Ascending aorta (tissue), 2 donors: ENCODE measurements at regions not wholly inside any gene's neighbourhood (a gene's known extent, or its start where the extent isn't known, plus 50 kb on each side); places are given as distances from the start of the nearest gene placed in this dataset.

ENCODE experiments used
- DNase-seq, 2 donors: peaks; one replicate each; pipeline ENCODE4 v3.0.0-alpha.2; 2019; ENCODE audit warnings: low spot score in 2 of 2
- H3K27ac ChIP-seq, 2 donors: fragments of 200-600 bp; sonication (generic); one replicate each; pipeline ENCODE4 v1.5.1; 2016 to 2017; ENCODE audit warnings: mild to moderate bottlenecking in 1 of 2
- H3K27me3 ChIP-seq: fragments of 200-600 bp; sonication (generic); one replicate; pipeline ENCODE4 v1.5.1; 2017
- H3K36me3 ChIP-seq, 2 donors: fragments of 200-600 bp; sonication (generic); one replicate each; pipeline ENCODE4 v1.5.1; 2016
- H3K4me1 ChIP-seq, 2 donors: fragments of 200-600 bp; sonication (generic); one replicate each; pipeline ENCODE4 v1.5.1; 2016 to 2017; ENCODE audit warnings: mild to moderate bottlenecking in 1 of 2
- H3K4me3 ChIP-seq, 2 donors: fragments of 200-600 bp; sonication (generic); one replicate each; pipeline ENCODE4 v1.5.1; 2016 to 2017; ENCODE audit warnings: mild to moderate bottlenecking in 1 of 2
- H3K9me3 ChIP-seq, 2 donors: fragments of 200-600 bp; sonication (generic); one replicate each; pipeline ENCODE4 v1.5.1; 2016
- CTCF ChIP-seq, 3 experiments: fragments of 200-600 bp in 2 of 3; fragments of 450-650 bp in 1 of 3; sonication (generic) in 2 of 3; IDR thresholded peaks; one replicate each; pipeline ENCODE4 v1.5.1; 2016 to 2019; ENCODE audit warnings: antibody characterized with exemption in 3 of 3, mild to moderate bottlenecking in 1 of 3, moderate library complexity in 1 of 3
- intact Hi-C: fragments of 100-400 bp; cut with DNase I; formaldehyde crosslinking; loops from one replicate; pipeline ENCODE4 v1.15.1; 2023

DNA sequence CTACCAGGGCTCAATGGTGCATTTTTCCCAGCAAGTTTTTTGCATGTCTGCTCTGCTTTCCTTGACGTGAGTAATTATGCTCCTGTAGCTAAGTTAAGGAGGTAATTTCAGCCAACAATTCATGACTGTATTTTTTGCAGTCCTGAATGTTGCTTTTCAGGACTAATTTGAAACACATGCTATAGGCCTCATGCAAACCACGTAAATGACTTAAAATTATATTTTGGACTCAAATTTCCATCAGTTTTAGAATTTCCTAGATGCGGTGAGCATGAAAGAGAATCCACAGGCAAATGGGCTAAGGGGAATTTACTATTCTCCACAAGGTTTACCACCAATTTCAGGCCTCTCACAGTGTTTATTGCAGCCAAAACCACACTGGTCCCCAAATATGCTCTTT lies 589.9 kb upstream of the LRRTM1 start:
- Histone ChIP-seq H3K36me3 (no peaks in the 10 kb centered on the region), H3K4me1 (no peaks in the 10 kb centered on the region), H3K9me3 (no peaks in the 10 kb centered on the region), H3K27ac (no peak overlapping the region), H3K27me3 (no peaks in the 10 kb centered on the region), H3K4me3 (no peak overlapping the region)
- DNase-seq = no peak
- TF ChIP-seq CTCF (IDR thresholded peaks at IDR 0.05) = no peak
- intact Hi-C loops = no loop called here

DNA sequence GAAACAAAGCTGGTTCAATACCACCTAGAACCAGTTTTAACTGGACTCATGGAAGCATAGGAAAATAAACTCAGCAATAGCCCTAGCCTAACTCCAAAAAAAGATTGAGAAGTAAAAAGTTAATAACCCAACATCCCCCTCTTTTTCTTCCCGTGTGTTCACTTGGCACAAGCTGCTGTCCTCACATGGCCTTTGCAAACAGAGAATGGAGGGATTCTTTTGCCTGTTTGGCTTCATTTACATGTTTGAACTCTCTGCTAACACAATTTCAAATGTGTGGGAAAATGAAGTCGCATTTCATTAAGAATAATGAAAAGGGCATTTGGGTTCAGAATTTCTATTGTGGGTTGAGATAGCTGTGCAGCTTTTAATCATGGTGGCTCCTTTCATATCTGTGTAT lies 589.2 kb upstream of the LRRTM1 start:
- intact Hi-C loops = no loop called here
- no peak for TF ChIP-seq CTCF (IDR thresholded peaks at IDR 0.05)
- no peak overlapping the region for H3K27ac ChIP-seq

GRCh38 chr2:80889009-80889408 lies 584.5 kb upstream of the LRRTM1 start:
- Histone ChIP-seq H3K27ac (no peak overlapping the region), H3K4me1 (no peaks in the 10 kb centered on the region), H3K9me3 (no peaks in the 10 kb centered on the region), H3K27me3 (no peaks in the 10 kb centered on the region), H3K36me3 (no peaks in the 10 kb centered on the region), H3K4me3 (no peak overlapping the region)
- intact Hi-C loops = no loop called here
- DNase-seq = no peak
- no peak for TF ChIP-seq CTCF (IDR thresholded peaks at IDR 0.05)

More for the DNA sequence above, 589.2 kb upstream of the LRRTM1 start:
- no peaks in the 10 kb centered on the region for H3K36me3 ChIP-seq
- H3K4me3 ChIP-seq = no peak overlapping the region
- no peaks in the 10 kb centered on the region for H3K27me3 ChIP-seq
- no peak for DNase-seq
- no peaks in the 10 kb centered on the region for H3K4me1 ChIP-seq
- no peaks in the 10 kb centered on the region for H3K9me3 ChIP-seq

GRCh38 chr2:80887841-80888378 lies 583.4 kb upstream of the LRRTM1 start:
- H3K27ac ChIP-seq = no peak overlapping the region
- TF ChIP-seq CTCF (IDR thresholded peaks at IDR 0.05) = no peak
- H3K9me3 ChIP-seq = no peaks in the 10 kb centered on the region
- no peaks in the 10 kb centered on the region for H3K36me3 ChIP-seq
- intact Hi-C loops = no loop called here
- no peaks in the 10 kb centered on the region for H3K4me1 ChIP-seq
- no peaks in the 10 kb centered on the region for H3K27me3 ChIP-seq
- H3K4me3 ChIP-seq = no peak overlapping the region
- no peak for DNase-seq

DNA sequence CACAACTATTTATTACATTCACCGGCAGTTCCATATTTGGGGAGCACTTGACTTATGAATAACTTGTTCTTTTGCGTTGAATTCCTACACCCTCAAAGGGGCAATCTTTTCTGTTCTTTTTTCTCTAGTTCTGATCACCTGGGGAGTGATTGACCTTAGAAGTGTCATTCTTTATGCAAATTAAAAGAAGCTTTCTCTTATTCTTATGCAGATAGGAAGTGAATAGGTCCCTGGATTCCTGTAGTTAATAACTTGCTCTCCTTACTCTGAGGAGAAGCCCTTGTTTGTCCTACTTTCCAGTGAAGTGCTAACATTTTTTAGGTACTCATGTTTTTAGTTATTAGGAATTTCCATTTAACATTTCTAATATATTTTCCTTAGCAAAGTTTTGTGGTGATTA lies 569.8 kb upstream of the LRRTM1 start:
- no peak for DNase-seq

More for the DNA sequence above, 569.8 kb upstream of the LRRTM1 start:
- intact Hi-C loops = no loop called here
- H3K4me3 ChIP-seq = no peak overlapping the region
- no peak overlapping the region for H3K27ac ChIP-seq
- no peaks in the 10 kb centered on the region for H3K36me3 ChIP-seq
- TF ChIP-seq CTCF (IDR thresholded peaks at IDR 0.05) = no peak
- no peaks in the 10 kb centered on the region for H3K9me3 ChIP-seq
- no peaks in the 10 kb centered on the region for H3K4me1 ChIP-seq
- no peaks in the 10 kb centered on the region for H3K27me3 ChIP-seq
